GM19463 (cell line): ENCODE measurements at regions not wholly inside any gene's neighbourhood (a gene's known extent, or its start where the extent isn't known, plus 50 kb on each side); places are given as distances from the start of the nearest gene placed in this dataset.
A peak's percentile ranks its signal among the peaks of the same experiment; 100 is the strongest.
"Not testable (repeated sequence)": the region's sequence is repeated elsewhere in the genome, so short reads cannot be mapped to it uniquely, and the experiment has no call there.

Source experiments
- ATAC-seq: cut with Tn5 transposase; IDR thresholded peaks from one replicate; pipeline ENCODE4 v1.9.1; 2021; ENCODE audit warnings: mild to moderate bottlenecking, moderate library complexity; ENCODE audit not compliant: unreplicated experiment

- ATAC-seq: peak; percentile 96
These were observed 86.8 kb downstream of the FAM72B start for GRCh38 chr1:121097127-121097866.

GRCh38 chr1:121097867-121098215 lies 86.3 kb downstream of the FAM72B start:
- not testable (repeated sequence) for ATAC-seq

GRCh38 chr1:121109025-121109424 lies 75.1 kb downstream of the FAM72B start:
- ATAC-seq: not testable (repeated sequence)

- ATAC-seq: not testable (repeated sequence)
These were observed 67.4 kb downstream of the FAM72B start for GRCh38 chr1:121116522-121117297.

GRCh38 chr1:121117298-121117611 lies 66.9 kb downstream of the FAM72B start:
- ATAC-seq: not testable (repeated sequence)

- ATAC-seq: not testable (repeated sequence)
These were observed 66.3 kb downstream of the FAM72B start for GRCh38 chr1:121117622-121118479.
